Stimulated activated CD8-positive, alpha-beta memory T cell treated with anti-CD3 and anti-CD28 coated beads, Interleukin-7, amount 100 ng/mL, for 48 hours (primary cell): ENCODE measurements at regions not wholly inside any gene's neighbourhood (a gene's known extent, or its start where the extent isn't known, plus 50 kb on each side); places are given as distances from the start of the nearest gene placed in this dataset.

Source experiments
- DNase-seq, 2 donors: peaks; one replicate each; pipeline ENCODE4 v3.0.0-alpha.2; 2020; ENCODE audit warnings: low read depth in 1 of 2; ENCODE audit errors: extremely low read depth in 1 of 2

- no peak for DNase-seq
These were observed 196.6 kb downstream of the OTOR start for GRCh38 chr20:16944745-16945144.

- no peak for DNase-seq
These were observed 197.5 kb downstream of the OTOR start for GRCh38 chr20:16945619-16946018.

GRCh38 chr20:16946097-16946496 is 197.9 kb downstream of the OTOR start:
- DNase-seq, result no peak

- DNase-seq, result no peak
These were observed 199.3 kb downstream of the OTOR start for GRCh38 chr20:16947479-16947878.

GRCh38 chr20:16951876-16952275 is 203.7 kb downstream of the OTOR start:
- no peak for DNase-seq

- DNase-seq, result no peak
These were observed 204.8 kb downstream of the OTOR start for GRCh38 chr20:16952965-16953364.

- DNase-seq, result no peak
These were observed 205.7 kb downstream of the OTOR start for GRCh38 chr20:16953858-16954257.

- DNase-seq, result no peak
These were observed 207.3 kb downstream of the OTOR start for GRCh38 chr20:16955462-16955861.

GRCh38 chr20:16955971-16956370 is 207.8 kb downstream of the OTOR start:
- no peak for DNase-seq

GRCh38 chr20:16965401-16965800 is 217.2 kb downstream of the OTOR start:
- DNase-seq, result no peak

- DNase-seq, result no peak
These were observed 218.2 kb downstream of the OTOR start for GRCh38 chr20:16966276-16966880.

GRCh38 chr20:16968099-16968498 is 219.9 kb downstream of the OTOR start:
- DNase-seq, result no peak

- DNase-seq, result no peak
These were observed 222.6 kb downstream of the OTOR start for GRCh38 chr20:16970776-16971175.

- DNase-seq, result no peak
These were observed 226.1 kb downstream of the OTOR start for GRCh38 chr20:16974080-16974854.

GRCh38 chr20:16974855-16975162 is 226.7 kb downstream of the OTOR start:
- no peak for DNase-seq

- no peak for DNase-seq
These were observed 227.5 kb downstream of the OTOR start for GRCh38 chr20:16975682-16976081.

GRCh38 chr20:16978497-16978896 is 230.3 kb downstream of the OTOR start:
- no peak for DNase-seq

GRCh38 chr20:16982091-16982726 is 234.1 kb downstream of the OTOR start:
- DNase-seq, result no peak

GRCh38 chr20:16984481-16984880 is 236.3 kb downstream of the OTOR start:
- DNase-seq, result no peak

GRCh38 chr20:17003170-17003870 is 223.5 kb upstream of the PCSK2 start:
- no peak for DNase-seq

- DNase-seq, result no peak
These were observed 216.7 kb upstream of the PCSK2 start for GRCh38 chr20:17010181-17010580.
